Kidney epithelial cell (primary cell): ENCODE measurements at regions not wholly inside any gene's neighbourhood (a gene's known extent, or its start where the extent isn't known, plus 50 kb on each side); places are given as distances from the start of the nearest gene placed in this dataset.

ENCODE experiments used
- DNase-seq: peaks from one replicate; pipeline ENCODE4 v3.0.0-alpha.2; 2010; ENCODE audit warnings: low read depth
- H3K27me3 ChIP-seq: 2 replicates; pipeline ENCODE4 v1.6.0; 2011; ENCODE audit warnings: low read length; ENCODE audit not compliant: control insufficient read depth, insufficient read depth
- H3K36me3 ChIP-seq: 2 replicates; pipeline ENCODE4 v1.5.1; 2011; ENCODE audit warnings: low read length; ENCODE audit not compliant: control insufficient read depth, insufficient read depth
- H3K4me3 ChIP-seq: 2 replicates; pipeline ENCODE4 v1.5.1; 2011; ENCODE audit warnings: low read depth, mild to moderate bottlenecking, control low read depth, low read length
- CTCF ChIP-seq: IDR thresholded peaks from 2 replicates; pipeline ENCODE4 v1.5.1; 2011; ENCODE audit warnings: mild to moderate bottlenecking, moderate library complexity, low read length, control low read depth, inconsistent platforms; ENCODE audit not compliant: insufficient read depth, poor library complexity, severe bottlenecking

- Histone ChIP-seq H3K27me3 (no peaks in the 10 kb centered on the region), H3K36me3 (no peaks in the 10 kb centered on the region), H3K4me3 (no peak overlapping the region)
- TF ChIP-seq CTCF, result no peak
- no peak for DNase-seq
Measured at GRCh38 chr22:48602805-48603518, 1224.7 kb downstream of the BRD1 start.

GRCh38 chr22:48600681-48601080, 1227.0 kb downstream of the BRD1 start:
- H3K27me3 ChIP-seq, result no peaks in the 10 kb centered on the region
- no peak for DNase-seq
- H3K4me3 ChIP-seq, result no peak overlapping the region
- no peak for TF ChIP-seq CTCF
- no peaks in the 10 kb centered on the region for H3K36me3 ChIP-seq

GRCh38 chr22:48600171-48600570, 1227.5 kb downstream of the BRD1 start:
- no peaks in the 10 kb centered on the region for H3K36me3 ChIP-seq
- H3K27me3 ChIP-seq, result no peaks in the 10 kb centered on the region
- no peak overlapping the region for H3K4me3 ChIP-seq
- DNase-seq, result no peak
- no peak for TF ChIP-seq CTCF

GRCh38 chr22:48599346-48599745, 1228.3 kb downstream of the BRD1 start:
- no peaks in the 10 kb centered on the region for H3K36me3 ChIP-seq
- TF ChIP-seq CTCF, result no peak
- DNase-seq, result no peak
- H3K27me3 ChIP-seq, result no peaks in the 10 kb centered on the region
- no peak overlapping the region for H3K4me3 ChIP-seq

GRCh38 chr22:48596111-48596850, 1231.4 kb downstream of the BRD1 start:
- H3K36me3 ChIP-seq, result no peaks in the 10 kb centered on the region
- no peaks in the 10 kb centered on the region for H3K27me3 ChIP-seq
- no peak for TF ChIP-seq CTCF
- H3K4me3 ChIP-seq, result no peak overlapping the region
- DNase-seq, result no peak
